Subcutaneous abdominal adipose tissue (tissue), 5 donors: ENCODE measurements at regions not wholly inside any gene's neighbourhood (a gene's known extent, or its start where the extent isn't known, plus 50 kb on each side); places are given as distances from the start of the nearest gene placed in this dataset.

Experiments
- H3K27ac ChIP-seq: one replicate; pipeline ENCODE4 v1.7.0; 2013; ENCODE audit warnings: low read depth, mild to moderate bottlenecking, inconsistent platforms, low read length, moderate library complexity
- H3K27me3 ChIP-seq, 5 donors: one replicate each; pipeline ENCODE4 v1.7.0; 2013; ENCODE audit warnings: low read length in 5 of 5, inconsistent platforms in 1 of 5; ENCODE audit not compliant: control insufficient read depth in 5 of 5, insufficient read depth in 4 of 5
- H3K36me3 ChIP-seq, 5 donors: one replicate each; pipeline ENCODE4 v1.7.0; 2013; ENCODE audit warnings: low read length in 5 of 5; ENCODE audit not compliant: control insufficient read depth in 5 of 5, insufficient read depth in 5 of 5
- H3K4me1 ChIP-seq, 5 donors: one replicate each; pipeline ENCODE4 v1.7.0; 2013; ENCODE audit warnings: low read length in 5 of 5, mild to moderate bottlenecking in 3 of 5, moderate library complexity in 1 of 5; ENCODE audit not compliant: control insufficient read depth in 5 of 5, insufficient read depth in 5 of 5
- H3K4me3 ChIP-seq, 5 donors: one replicate each; pipeline ENCODE4 v1.7.0; 2013; ENCODE audit warnings: low read length in 5 of 5, low read depth in 1 of 5
- H3K9ac ChIP-seq, 5 donors: one replicate each; pipeline ENCODE4 v1.7.0; 2013; ENCODE audit warnings: low read length in 5 of 5, mild to moderate bottlenecking in 4 of 5, moderate library complexity in 3 of 5
- H3K9me3 ChIP-seq, 5 donors: one replicate each; pipeline ENCODE4 v1.7.0; 2013; ENCODE audit warnings: low read length in 5 of 5; ENCODE audit not compliant: control insufficient read depth in 5 of 5
- donor health status: healthy.
- donor health status: healthy.
- donor health status: healthy.
- donor health status: healthy.
- donor health status: healthy.

- Histone ChIP-seq H3K4me1 (peaks cover 0 to 3% (median 0%) of the 10 kb centered on the region in 5 donors), H3K27me3 (no peaks in the 10 kb centered on the region), H3K27ac (no peak overlapping the region), H3K9me3 (no peaks in the 10 kb centered on the region), H3K4me3 (no peak overlapping the region), H3K36me3 (no peaks in the 10 kb centered on the region), H3K9ac (no peak overlapping the region)
These were observed 862.6 kb upstream of the GOT2 start for GRCh38 chr16:59596693-59597092.

GRCh38 chr16:59593194-59593661 lies 859.1 kb upstream of the GOT2 start:
- Histone ChIP-seq H3K27ac (no peak overlapping the region), H3K36me3 (no peaks in the 10 kb centered on the region), H3K4me3 (no peak overlapping the region), H3K9ac (no peak overlapping the region), H3K9me3 (no peaks in the 10 kb centered on the region), H3K27me3 (no peaks in the 10 kb centered on the region), H3K4me1 (peaks cover 0 to 3% (median 0%) of the 10 kb centered on the region in 5 donors)

- peaks cover 0 to 3% (median 0%) of the 10 kb centered on the region in 5 donors for H3K4me1 ChIP-seq
- no peak overlapping the region for H3K4me3 ChIP-seq
- no peaks in the 10 kb centered on the region for H3K27me3 ChIP-seq
- no peak overlapping the region for H3K9ac ChIP-seq
- H3K27ac ChIP-seq, result no peak overlapping the region
- H3K9me3 ChIP-seq, result no peaks in the 10 kb centered on the region
- no peaks in the 10 kb centered on the region for H3K36me3 ChIP-seq
These were observed 857.4 kb upstream of the GOT2 start for GRCh38 chr16:59591480-59591879.

- no peak overlapping the region for H3K9ac ChIP-seq
- H3K4me3 ChIP-seq, result no peak overlapping the region
- H3K27ac ChIP-seq, result no peak overlapping the region
- no peaks in the 10 kb centered on the region for H3K27me3 ChIP-seq
- peaks cover 0 to 3% (median 0%) of the 10 kb centered on the region in 5 donors for H3K4me1 ChIP-seq
- H3K9me3 ChIP-seq, result no peaks in the 10 kb centered on the region
- H3K36me3 ChIP-seq, result no peaks in the 10 kb centered on the region
These were observed 856.7 kb upstream of the GOT2 start for GRCh38 chr16:59590845-59591244.

- H3K27me3 ChIP-seq, result no peaks in the 10 kb centered on the region
- H3K4me1 ChIP-seq, result no peaks in the 10 kb centered on the region
- H3K9me3 ChIP-seq, result no peaks in the 10 kb centered on the region
- no peaks in the 10 kb centered on the region for H3K36me3 ChIP-seq
- H3K9ac ChIP-seq, result no peak overlapping the region
- no peak overlapping the region for H3K4me3 ChIP-seq
- no peak overlapping the region for H3K27ac ChIP-seq
These were observed 852.2 kb upstream of the GOT2 start for GRCh38 chr16:59586331-59586730.

GRCh38 chr16:59574296-59574695 lies 840.2 kb upstream of the GOT2 start:
- H3K4me3 ChIP-seq, result no peak overlapping the region
- no peaks in the 10 kb centered on the region for H3K9me3 ChIP-seq
- H3K9ac ChIP-seq, result no peak overlapping the region
- H3K4me1 ChIP-seq, result no peaks in the 10 kb centered on the region
- no peaks in the 10 kb centered on the region for H3K27me3 ChIP-seq
- H3K36me3 ChIP-seq, result no peaks in the 10 kb centered on the region
- H3K27ac ChIP-seq, result no peak overlapping the region

- H3K9ac ChIP-seq, result no peak overlapping the region
- no peaks in the 10 kb centered on the region for H3K36me3 ChIP-seq
- H3K27me3 ChIP-seq, result no peaks in the 10 kb centered on the region
- H3K27ac ChIP-seq, result no peak overlapping the region
- H3K4me1 ChIP-seq, result no peaks in the 10 kb centered on the region
- no peak overlapping the region for H3K4me3 ChIP-seq
- no peaks in the 10 kb centered on the region for H3K9me3 ChIP-seq
These were observed 839.6 kb upstream of the GOT2 start for GRCh38 chr16:59573528-59574271.

GRCh38 chr16:59567496-59567895 lies 833.4 kb upstream of the GOT2 start:
- H3K27me3 ChIP-seq, result no peaks in the 10 kb centered on the region

GRCh38 chr16:59566446-59566845 lies 832.3 kb upstream of the GOT2 start:
- no peaks in the 10 kb centered on the region for H3K4me1 ChIP-seq
- H3K9ac ChIP-seq, result no peak overlapping the region
- H3K9me3 ChIP-seq, result no peaks in the 10 kb centered on the region
- H3K36me3 ChIP-seq, result no peaks in the 10 kb centered on the region
- H3K4me3 ChIP-seq, result no peak overlapping the region
- no peak overlapping the region for H3K27ac ChIP-seq
- H3K27me3 ChIP-seq, result no peaks in the 10 kb centered on the region

More at GRCh38 chr16:59567496-59567895, 833.4 kb upstream of the GOT2 start:
- Histone ChIP-seq H3K4me1 (no peaks in the 10 kb centered on the region), H3K36me3 (no peaks in the 10 kb centered on the region), H3K9ac (no peak overlapping the region), H3K4me3 (no peak overlapping the region), H3K9me3 (no peaks in the 10 kb centered on the region), H3K27ac (no peak overlapping the region)

GRCh38 chr16:59558679-59559078 lies 824.6 kb upstream of the GOT2 start:
- Histone ChIP-seq H3K27ac (no peak overlapping the region), H3K9me3 (no peaks in the 10 kb centered on the region), H3K4me1 (no peaks in the 10 kb centered on the region)

More at GRCh38 chr16:59558679-59559078, 824.6 kb upstream of the GOT2 start:
- Histone ChIP-seq H3K27me3 (no peaks in the 10 kb centered on the region), H3K36me3 (no peaks in the 10 kb centered on the region), H3K9ac (no peak overlapping the region), H3K4me3 (no peak overlapping the region)
